HG03342 (cell line): ENCODE measurements at regions not wholly inside any gene's neighbourhood (a gene's known extent, or its start where the extent isn't known, plus 50 kb on each side); places are given as distances from the start of the nearest gene placed in this dataset.

ENCODE experiments used
- ATAC-seq: cut with Tn5 transposase; IDR thresholded peaks from one replicate; pipeline ENCODE4 v1.9.1; 2021; ENCODE audit warnings: mild to moderate bottlenecking, moderate library complexity; ENCODE audit not compliant: unreplicated experiment

DNA sequence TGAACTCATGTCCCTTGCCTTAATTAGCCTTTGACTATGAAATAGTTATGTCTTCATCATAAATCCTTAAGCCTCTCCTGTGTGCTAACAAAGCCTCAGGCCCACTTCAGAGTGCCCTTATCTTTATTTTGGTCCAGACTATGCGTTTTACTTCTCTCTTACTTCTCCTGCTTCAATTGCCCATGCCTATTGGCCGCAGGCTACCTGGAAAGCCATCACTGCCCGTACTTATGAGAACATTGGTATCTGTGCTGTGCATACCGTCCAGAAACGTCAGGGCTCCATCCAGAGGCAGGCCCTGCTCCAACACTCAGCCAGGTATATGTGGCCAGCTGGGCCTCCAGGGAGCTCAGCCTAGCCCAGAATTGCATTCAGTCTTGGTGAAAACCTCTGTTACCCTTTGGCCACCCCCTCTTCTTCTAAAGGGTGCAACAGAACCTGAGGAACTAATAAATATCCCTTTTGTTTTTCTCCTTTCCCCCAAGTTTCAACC lies 212.4 kb upstream of the MTPN start:
- no peak for ATAC-seq

DNA sequence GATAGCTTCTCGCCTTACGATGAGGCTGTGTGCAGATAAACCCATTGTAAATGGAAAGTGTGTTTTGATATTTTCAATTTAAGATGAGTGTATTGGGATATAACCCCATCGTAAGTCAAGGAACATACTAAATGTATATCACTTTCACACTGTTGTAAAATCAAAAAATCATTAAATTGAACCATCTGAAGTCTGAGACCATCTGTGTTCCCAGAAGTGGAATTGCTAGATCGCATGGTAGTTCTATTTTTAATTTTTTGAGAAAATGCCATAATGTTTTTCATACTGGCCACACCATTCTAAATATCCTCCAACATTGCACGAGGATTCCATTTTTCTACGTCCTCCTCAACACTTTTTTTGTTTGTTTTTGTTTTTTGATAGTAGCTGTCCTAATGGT lies 209.1 kb upstream of the MTPN start:
- ATAC-seq: no peak

DNA sequence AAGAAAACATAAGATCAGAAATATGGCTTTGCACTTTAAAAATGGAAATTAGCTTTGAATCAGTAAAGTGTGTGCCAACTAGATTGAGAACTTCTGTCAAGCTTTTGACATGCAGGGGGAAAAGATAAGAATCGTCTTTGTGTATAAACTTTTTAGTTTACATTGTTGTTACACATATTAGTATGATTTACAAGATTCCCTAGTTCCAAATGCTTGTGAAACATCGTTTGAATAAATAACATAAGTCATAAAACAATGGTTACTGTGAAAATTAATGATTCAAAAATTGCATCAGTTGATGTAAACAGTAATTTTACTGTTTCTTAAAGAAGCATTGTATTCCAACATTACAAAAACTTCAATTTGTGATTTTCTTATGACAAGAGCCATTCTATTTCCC lies 207.6 kb upstream of the MTPN start:
- no peak for ATAC-seq

DNA sequence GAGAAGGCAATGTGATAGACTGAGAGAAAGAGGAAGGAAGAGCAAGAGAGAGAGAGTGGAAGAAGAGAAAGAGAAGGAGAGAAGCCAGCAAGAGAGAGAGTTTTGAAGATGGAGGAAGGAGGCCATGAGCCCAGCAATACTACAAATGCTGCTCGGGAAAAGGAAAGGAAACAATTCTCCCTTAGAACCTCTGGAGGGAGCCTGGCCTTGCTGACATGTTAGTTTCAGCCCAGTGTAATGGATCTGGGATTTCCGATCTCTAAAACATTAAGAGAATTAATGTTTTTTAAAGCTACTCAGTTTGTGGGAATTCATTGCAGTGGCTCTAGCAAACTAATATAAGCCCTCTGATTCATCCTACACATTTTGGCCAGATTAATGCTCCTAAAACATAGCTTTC lies 206.8 kb upstream of the MTPN start:
- ATAC-seq: no peak

DNA sequence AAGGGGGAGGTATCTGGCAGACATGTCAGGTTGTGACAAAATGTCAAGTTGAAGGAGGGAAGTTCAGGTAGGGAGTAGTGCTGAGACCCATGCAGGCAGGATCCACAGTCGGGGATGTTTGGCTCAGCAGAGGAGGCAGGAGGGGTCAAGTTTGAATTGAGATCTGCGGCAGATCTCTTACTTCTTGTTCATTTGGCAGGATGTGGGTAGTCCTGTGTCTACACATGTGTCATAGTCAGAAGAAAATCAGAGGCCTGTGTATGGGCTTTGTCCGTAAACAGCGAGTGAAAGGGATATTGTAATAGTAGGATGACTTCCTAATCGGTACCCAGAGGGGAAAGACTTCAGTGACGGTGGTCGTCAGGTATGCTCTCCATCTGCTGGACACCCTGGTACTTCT lies 203.8 kb upstream of the MTPN start:
- no peak for ATAC-seq

DNA sequence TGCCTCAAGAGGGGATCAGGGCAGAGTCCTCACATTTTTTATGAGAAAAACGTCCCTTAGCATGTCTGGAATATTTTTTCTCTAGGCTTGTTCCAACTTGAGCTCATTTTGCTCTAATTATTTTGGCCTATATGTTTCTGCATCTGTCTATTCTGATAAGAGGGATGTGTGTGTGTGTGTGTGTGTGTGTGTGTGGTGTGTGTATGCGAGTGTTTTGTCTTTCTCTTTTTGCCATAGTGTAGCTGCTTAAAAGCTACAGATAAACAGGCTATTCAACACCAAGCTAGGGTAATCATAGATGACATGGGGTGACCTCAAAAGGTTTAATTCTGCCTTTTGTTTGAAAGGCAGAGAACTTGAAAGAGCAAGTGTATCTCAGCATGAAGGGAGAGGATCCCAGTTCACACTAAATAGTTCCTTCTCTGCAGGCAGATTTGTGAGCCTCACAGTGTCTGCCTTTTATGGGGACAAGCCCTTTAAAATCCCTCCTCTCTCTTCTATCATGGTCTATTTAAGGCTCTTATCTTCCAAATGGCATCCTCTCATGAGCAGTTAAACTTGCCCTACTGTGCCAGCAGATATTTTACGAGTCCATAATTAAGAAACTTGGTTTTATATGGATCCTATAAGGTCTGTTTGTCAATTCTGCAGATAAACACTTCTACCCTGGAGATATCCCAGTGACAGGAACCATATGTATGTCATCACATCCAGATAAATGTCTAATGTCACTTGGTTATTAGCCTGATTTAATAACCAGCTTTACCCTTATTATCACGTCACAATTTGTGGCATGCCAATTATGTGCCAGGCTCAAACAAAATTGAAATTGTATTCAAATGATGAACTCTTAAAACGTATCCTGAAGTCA lies 202.9 kb upstream of the MTPN start:
- no peak for ATAC-seq

DNA sequence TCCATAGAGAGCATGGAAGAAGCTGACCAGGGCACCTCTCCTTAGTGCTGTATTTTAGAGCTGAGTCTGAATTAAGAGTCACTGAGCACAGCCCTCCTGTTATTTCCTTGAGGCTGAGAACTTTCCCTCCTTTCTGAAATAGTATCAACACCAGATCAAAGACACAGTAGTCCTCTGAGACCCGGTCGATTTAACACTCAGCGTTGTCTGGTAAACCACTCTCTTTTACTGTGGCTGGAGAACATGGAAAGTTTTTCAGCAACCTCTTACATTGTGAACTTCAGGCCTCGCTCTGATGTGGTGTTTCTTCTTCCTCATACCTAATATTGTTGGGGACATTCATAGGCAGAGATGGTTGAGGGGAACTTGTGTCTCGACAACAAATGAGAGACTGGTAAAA lies 202.0 kb upstream of the MTPN start:
- no peak for ATAC-seq

DNA sequence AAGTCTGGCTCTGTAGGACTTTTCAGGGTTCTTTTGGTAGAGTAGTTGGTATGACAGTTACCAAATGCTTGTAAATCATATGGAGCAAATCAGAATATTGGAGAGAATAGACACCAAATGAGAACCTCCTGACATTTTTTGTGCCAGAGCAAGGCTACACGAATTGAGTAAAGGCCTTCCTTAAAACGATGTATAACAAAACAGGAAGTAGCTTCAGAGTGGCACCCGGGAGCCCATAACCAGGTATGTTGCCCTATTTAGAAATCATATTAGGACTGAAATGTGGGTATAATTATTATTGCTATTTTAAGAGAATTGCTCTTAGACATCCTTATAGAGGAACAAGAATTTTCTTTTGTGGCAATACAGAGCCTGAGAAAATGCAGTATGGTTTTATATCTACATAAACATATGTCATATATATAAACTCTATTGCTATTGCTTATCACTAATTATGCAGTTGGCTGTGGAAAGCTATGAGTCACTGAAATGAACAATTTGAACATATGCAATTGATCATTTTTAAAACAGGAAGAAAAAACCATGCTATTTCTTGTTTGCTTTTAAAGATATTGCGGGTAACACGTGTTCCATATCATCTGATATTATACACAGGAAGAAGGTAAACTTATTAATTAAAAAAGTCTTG lies 197.4 kb upstream of the MTPN start:
- ATAC-seq: no peak

DNA sequence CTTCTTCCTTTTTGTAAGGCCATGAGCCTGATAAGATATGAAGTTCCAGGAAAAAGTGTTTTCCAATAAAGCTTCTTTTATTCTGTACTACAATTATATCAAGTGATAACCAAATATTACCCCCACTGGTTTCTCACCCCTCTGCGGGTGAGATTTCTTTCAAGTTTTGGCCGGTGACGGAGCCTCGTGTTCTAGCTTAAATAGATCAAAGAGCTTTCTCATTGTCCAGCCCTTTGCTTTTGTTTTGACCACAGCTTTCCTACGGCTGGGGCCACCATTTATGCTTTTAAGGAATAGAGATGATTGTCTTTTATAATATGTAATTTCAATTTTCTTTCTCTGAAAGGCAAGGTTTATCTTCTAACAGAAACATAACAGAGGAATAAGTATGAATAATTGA lies 196.7 kb upstream of the MTPN start:
- ATAC-seq: no peak

DNA sequence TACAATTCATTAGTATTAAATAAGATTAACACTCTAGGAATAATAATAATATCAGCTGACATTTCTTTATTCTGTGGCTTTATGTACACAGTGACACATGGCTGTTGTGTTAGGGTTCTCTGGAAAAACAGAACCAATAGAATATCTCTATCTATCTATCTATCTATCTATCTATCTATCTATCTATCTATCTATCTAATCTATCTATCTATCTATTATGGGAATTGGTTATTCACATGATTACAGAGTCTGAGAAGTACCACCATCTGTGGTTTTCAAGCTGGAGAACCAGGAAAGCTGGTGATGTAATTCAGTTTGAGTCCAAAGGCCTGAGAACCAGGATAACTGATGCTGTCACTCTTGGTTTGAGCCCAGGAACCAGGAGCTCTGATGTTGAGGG lies 194.1 kb upstream of the MTPN start:
- ATAC-seq: no peak

DNA sequence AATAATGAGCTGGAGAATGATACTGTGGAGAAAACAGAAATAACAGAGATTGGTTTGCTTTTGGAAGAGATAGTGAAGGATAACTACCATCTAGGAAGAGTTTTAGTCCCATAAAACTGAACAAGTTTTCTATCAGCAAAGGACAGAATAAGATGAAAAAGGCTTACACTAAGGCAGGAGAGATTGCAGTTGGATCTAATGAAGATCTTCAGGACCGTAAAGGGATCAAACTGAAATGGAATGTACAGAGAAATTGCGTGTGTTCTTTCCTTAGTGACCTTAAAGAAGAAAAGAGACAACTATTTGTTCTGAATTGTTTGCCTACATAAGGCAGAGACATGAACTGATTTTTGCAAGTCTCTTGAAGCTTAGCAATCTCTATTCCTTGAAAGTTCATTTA lies 191.7 kb upstream of the MTPN start:
- no peak for ATAC-seq

DNA sequence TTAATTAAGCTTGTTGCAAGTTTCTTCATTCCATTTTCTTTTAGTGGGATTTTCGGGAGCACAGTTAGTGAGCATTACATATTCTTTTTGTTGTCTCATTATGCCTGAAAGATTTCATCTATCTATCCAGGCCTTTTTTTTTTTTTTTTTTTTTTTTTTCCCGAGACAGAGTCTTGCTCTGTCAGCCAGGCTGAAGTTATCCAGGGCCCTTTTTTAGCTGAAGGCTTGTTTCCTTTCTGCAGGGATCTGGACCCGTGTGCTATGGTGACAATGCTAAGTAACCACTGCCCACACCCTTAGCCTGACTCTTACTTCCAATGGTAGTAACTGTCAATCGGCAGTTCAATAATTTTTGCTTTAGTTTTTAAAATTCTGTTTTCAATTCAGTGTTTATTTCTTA lies 190.8 kb upstream of the MTPN start:
- no peak for ATAC-seq

DNA sequence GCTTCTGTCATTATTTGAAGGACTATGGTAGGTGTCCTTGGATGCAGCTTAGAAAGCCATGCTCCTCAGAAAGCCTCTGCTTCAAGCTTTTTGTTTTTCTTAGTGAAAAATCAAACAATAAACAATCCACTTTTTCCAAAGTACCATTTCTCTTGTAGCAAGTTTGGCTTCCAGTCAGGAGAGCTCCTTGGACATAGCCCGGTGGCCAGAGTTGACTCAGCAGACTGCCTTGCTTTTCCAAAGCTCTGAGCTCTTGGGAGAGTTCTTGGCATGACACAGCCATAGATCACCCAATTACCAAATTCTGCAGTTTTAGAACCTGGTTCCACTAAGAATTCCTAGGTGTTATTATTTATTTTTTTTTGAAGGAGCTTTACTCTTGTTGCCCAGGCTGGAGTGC lies 189.4 kb upstream of the MTPN start:
- no peak for ATAC-seq

DNA sequence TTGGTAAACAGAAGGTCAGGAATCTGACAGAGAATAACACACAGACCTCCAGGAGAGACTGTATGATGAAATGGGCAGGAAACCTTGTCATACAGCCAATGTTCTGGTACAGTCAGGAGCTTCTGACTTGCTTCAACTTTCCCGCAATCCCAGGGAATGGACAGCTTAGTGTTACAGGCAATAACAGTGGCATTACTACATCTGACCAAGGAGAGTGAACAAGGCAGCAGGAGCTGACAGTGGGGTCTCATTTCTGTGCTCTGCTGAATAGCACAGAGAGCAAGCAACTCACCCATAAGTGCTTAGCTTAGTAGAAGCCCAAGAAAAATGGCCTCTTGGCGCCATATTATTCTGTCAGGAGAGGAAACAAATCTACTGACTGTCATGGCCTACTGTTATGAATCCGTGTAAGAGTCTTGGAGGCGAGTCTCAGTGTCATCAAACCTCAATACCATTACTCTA lies 186.2 kb upstream of the MTPN start:
- no peak for ATAC-seq

DNA sequence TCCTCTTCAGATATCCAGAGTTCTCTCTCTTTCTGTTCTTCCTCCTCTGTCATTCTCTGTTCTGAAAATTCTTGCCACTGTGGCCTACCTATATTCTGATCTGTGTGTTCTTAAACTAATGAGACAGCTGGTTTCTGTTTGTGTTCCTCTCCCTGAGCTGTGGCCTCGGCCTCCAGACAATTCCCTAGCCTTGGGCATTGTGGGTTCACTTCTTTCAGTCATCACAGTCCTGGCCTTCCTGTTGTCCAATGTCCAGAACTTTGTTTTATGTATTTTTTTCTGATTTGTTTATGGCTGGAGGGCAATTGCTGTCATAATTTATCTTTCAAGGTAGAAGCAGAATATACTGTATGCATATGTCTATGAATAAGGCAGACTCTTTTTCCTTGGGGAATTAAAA lies 173.2 kb upstream of the MTPN start:
- no peak for ATAC-seq

DNA sequence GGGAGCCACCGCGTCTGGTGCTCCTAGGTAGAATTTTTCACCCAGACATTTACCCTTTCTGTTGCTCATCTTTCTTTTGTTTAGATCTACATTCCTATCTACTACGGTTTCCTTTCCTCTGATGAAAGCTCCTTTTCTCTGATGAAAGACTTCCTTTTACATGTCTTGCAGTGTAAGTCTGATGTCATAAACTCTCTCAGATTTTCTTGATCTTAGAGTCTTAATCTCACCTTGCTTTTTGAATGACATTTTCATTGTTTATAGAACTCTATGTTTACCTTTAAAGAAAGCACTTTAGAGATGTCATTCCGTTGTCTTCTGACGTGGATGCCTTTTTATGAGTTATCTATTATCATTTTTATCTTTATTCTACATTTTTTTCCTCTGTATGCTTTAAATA lies 171.8 kb upstream of the MTPN start:
- ATAC-seq: no peak

DNA sequence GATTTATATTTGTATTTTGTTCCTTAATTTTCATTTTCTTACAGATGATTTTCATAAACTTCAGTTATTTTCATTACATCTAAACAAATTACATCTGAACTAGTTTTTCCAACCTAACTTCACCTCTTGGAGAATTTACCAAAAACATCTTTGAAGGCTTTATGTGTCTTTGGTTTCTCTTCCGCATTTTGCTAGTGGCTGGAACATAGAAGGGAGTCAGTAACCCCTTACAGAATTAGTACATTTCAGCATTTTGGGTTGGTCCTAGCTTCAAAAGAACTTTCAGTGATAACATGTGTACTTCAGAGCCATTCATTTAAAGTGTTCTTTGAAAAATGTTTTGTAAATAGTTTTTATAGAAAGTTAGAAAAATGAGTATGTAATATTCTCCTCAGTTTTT lies 169.8 kb upstream of the MTPN start:
- ATAC-seq: no peak

DNA sequence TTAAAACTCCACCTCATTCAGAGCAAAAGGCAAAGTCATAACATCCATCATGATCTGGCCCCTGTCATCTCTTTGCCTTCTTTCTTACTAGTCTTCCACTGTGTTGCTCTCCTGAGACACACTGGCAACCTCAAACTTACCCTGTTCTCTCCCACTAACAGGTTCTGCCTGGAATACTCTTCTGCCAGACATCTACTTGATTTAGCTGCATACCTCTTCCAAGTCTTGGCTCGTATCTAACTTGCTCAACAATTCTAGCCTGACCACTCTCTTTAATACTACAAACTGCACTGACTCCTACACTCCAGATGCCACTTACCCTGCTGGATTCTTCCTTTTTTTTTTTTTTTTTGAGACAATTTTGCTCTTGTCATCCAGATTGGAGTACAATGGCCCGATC lies 167.0 kb upstream of the MTPN start:
- no peak for ATAC-seq

DNA sequence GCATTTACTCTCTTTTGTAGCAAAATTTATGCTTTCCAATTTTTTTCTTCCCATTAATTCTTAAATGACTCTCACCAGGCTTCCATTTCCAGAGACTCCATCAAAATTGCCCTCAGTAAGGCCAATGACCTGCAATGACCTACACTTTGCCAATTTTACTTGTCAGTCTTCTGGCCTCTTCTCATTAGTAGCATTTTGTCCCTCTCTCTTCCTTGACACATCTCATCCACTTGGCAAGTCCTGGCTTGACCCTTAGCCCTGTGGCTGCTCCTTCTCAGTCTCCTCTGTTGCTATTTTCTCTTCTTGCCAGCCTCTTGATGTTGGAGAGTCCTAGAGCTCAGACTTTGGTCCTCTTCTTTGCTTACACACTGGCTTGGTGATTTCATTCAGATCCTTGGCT lies 166.1 kb upstream of the MTPN start:
- ATAC-seq: no peak

DNA sequence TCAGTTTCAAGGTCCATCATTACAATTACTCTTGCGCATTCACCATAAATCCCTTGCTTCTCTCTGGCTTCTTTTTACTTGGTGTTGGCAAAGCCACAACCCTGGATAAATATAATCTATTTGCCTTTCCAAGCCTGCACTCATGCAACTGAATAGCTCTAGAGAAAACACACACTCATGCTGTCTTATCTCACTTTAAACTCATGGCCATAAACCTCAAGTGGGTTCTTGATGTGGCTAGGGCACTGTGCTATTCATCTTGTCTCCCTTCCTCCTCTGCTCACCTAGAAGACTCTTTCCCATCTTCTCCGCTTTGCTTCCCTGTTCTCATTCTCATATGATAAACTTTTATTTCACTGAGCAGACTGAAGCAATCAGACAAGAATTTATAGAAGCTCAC lies 165.4 kb upstream of the MTPN start:
- no peak for ATAC-seq

DNA sequence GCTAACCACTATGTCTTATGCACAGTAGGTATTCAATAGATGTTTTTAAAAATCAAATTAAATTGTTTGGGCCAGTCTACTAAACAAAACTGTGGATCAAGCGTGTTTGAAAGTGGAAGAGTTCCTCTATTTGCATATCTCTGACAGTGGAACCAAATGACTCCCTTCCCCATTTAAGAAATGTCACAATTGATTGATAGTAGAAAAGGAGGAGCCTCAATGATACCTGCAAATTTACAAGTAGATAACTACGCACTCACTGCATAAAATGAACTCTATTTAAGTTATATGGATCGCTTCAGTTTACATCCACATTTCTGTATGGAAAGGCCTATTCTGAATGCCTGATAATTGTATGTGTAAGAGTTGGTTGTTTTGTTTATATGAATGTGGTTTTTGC lies 163.3 kb upstream of the MTPN start:
- ATAC-seq: no peak

DNA sequence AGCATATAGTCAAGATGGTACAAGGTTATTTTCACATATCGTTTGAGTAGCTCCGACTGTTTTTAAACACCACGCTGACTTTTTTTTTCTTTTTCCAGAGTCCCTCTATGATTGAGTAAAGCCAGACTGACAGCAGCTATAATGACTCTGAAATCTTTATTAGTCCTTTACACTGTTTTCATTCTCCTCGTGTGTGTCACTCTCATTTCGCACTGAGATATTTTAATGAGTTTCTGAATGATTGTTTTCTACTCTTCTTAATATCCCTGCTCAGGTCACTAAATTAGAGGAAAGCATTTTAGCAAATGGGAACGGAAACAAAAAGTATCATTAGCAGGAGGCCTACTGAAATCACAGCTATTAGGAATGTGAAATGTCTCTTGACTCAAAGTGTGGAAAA lies 162.3 kb upstream of the MTPN start:
- no peak for ATAC-seq
